Thymus (tissue), 11 donors: ENCODE measurements at regions not wholly inside any gene's neighbourhood (a gene's known extent, or its start where the extent isn't known, plus 50 kb on each side); places are given as distances from the start of the nearest gene placed in this dataset.

Experiments used
- DNase-seq, 9 donors: peaks; one replicate each; pipeline ENCODE4 v3.0.0-alpha.2; 2013; ENCODE audit warnings: low spot score in 9 of 9, low read depth in 6 of 9, missing footprints in 1 of 9
- H3K27ac ChIP-seq, 2 donors: one replicate each; pipeline ENCODE4 v1.5.1; 2013; ENCODE audit warnings: control low read depth in 1 of 2, low read depth in 1 of 2, low read length in 1 of 2, mild to moderate bottlenecking in 1 of 2, moderate library complexity in 1 of 2
- H3K27me3 ChIP-seq, 2 donors: one replicate each; pipeline ENCODE4 v1.5.1; 2013; ENCODE audit warnings: low read length in 1 of 2; ENCODE audit not compliant: control insufficient read depth in 2 of 2, insufficient read depth in 1 of 2
- H3K36me3 ChIP-seq, 2 donors: one replicate each; pipeline ENCODE4 v1.5.1; 2013; ENCODE audit warnings: low read length in 1 of 2, mild to moderate bottlenecking in 1 of 2, moderate library complexity in 1 of 2; ENCODE audit not compliant: control insufficient read depth in 2 of 2, insufficient read depth in 2 of 2
- H3K4me1 ChIP-seq, 2 donors: one replicate each; pipeline ENCODE4 v1.5.1; 2013; ENCODE audit warnings: low read length in 2 of 2; ENCODE audit not compliant: control insufficient read depth in 2 of 2, insufficient read depth in 2 of 2
- H3K4me3 ChIP-seq, 2 donors: one replicate each; pipeline ENCODE4 v1.5.1; 2013; ENCODE audit warnings: low read length in 2 of 2, control low read depth in 1 of 2, mild to moderate bottlenecking in 1 of 2
- H3K9me3 ChIP-seq, 2 donors: one replicate each; pipeline ENCODE4 v1.5.1; 2013; ENCODE audit warnings: low read length in 1 of 2, mild to moderate bottlenecking in 1 of 2; ENCODE audit not compliant: control insufficient read depth in 2 of 2, insufficient read depth in 1 of 2
- WGBS: extraction: QIAGEN DNeasy Blood & Tissue Kit; methylation state at CpG from one replicate; pipeline ENCODE4 v1.1.7; 2013; 5-methylcytosine and 5-hydroxymethylcytosine counted together
- donor health status: healthy.

DNA sequence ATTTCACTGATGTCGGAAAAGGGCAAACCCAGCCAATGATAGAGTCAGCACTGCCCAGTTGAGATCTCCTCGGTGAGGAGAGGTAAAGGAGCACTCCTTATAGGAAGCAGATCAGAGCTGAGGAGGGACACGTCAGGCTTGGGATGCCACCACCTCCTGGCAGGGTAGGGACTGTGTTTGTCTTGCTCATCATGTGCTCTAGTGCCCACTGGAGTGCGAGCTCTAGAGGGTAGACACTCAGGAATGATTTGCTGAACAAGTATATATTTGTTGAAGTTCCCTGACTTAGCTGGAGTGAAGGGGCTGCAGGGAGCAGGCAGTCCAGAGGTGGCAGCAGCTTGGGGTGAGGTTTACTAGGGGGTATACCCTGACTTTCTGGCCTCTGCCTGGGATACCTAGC, 146.5 kb downstream of the NOC3L start:
- H3K27ac ChIP-seq: no peak overlapping the region
- no peaks in the 10 kb centered on the region for H3K27me3 ChIP-seq
- H3K36me3 ChIP-seq: no peaks in the 10 kb centered on the region
- 87% methylated on average over 4 of the region's 4 CpGs for WGBS
- no peak for DNase-seq
- no peak overlapping the region for H3K4me3 ChIP-seq
- no peaks in the 10 kb centered on the region for H3K9me3 ChIP-seq
- H3K4me1 ChIP-seq: no peaks in the 10 kb centered on the region

DNA sequence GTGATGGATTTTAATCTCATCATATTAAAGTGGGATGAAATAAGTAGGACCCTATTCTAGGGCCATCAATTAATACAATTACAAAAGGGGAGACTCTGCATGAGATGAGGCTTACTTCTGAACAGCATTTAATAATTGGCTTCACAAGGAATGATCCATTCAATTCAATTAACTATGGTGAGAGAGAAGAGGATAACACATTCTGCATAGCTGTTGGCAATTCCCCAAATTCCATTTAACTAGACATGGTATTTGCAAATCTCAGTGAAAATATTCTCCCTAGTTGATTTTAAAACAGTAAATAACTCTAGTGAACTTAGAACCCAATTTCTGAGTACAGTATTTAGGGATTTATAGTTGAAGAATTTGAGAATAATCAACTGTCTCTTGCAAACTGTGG, 145.3 kb downstream of the NOC3L start:
- no peaks in the 10 kb centered on the region for H3K9me3 ChIP-seq
- H3K27ac ChIP-seq: no peak overlapping the region
- DNase-seq: no peak
- no peaks in the 10 kb centered on the region for H3K36me3 ChIP-seq
- no peaks in the 10 kb centered on the region for H3K27me3 ChIP-seq
- H3K4me1 ChIP-seq: no peaks in the 10 kb centered on the region
- no peak overlapping the region for H3K4me3 ChIP-seq

DNA sequence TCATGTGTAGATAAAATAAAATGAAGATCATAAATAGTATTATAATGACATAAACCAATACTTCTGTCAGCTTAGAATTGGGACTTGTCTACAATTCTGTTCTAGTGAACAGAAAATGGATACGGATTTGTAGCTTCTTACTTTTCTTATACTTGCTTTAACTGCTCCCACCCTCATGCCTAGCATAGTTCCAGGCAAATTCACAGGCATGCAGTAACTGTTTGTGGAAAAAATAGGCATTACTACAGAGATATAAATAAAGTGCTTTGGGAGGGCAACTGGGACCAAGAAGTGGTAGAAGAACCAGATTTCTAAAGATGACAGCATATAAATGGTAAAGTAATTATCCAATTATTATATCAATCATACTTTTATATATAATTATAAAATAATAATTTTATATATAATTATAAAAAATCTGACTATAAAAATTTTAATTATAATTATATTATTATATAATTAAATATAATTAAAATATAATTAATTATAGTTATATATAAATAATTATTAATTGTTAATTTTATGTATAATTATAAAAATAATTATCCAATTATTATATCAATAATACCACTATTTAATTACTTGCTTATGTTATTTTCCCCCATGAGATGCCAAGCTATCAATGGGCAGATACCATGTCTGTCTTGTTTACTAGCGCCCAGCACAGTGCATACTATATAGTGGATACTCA, 144.1 kb downstream of the NOC3L start:
- no peaks in the 10 kb centered on the region for H3K4me1 ChIP-seq
- no peak for DNase-seq
- no peaks in the 10 kb centered on the region for H3K36me3 ChIP-seq
- H3K9me3 ChIP-seq: no peaks in the 10 kb centered on the region
- H3K4me3 ChIP-seq: no peak overlapping the region
- H3K27me3 ChIP-seq: no peaks in the 10 kb centered on the region
- WGBS: 95% methylated on average over 2 of the region's 2 CpGs
- H3K27ac ChIP-seq: no peak overlapping the region

DNA sequence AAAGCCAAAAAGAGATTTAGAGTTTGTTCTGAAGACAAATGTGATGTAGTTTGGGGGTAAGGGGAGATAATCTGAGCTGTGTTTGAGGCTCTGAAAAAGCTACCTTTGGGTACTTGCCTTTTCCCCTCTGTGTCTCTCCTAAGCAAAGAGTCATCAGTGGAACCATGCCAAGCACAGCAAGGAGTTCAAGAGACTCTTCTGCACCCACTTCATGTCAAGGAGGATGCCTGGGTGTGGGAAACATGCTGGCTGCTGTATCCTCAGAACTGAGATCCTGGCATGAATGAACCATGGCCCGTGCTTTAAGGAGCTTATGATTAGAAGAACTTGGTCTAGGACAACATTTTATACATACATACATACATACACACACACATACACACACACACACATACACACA, 142.9 kb downstream of the NOC3L start:
- Histone ChIP-seq H3K9me3 (no peaks in the 10 kb centered on the region), H3K36me3 (no peaks in the 10 kb centered on the region), H3K4me1 (no peaks in the 10 kb centered on the region), H3K27me3 (no peaks in the 10 kb centered on the region), H3K27ac (no peak overlapping the region), H3K4me3 (no peak overlapping the region)
- DNase-seq: no peak
- WGBS: 94% methylated on average over 1 of the region's 1 CpG

DNA sequence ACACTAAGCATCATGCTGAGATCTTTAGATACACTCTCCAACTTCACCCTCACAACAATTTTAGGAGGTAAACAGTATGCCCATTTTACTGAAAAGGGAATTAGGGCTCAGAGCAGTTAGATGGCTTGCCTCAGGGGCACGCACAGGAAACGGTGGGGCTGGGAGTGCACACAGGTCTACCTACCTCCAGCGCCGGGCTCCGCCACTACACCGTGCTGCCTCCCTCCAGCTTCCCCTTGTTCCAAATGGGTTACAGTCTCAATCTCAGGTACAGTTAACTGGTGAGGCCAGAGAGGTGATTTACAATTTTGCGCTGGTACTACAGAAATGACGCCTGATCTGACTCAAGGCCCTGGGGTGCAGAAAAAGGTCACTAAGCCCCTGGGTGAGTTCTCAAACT, 142.0 kb downstream of the NOC3L start:
- H3K4me3 ChIP-seq: no peak overlapping the region
- no peaks in the 10 kb centered on the region for H3K36me3 ChIP-seq
- H3K27me3 ChIP-seq: no peaks in the 10 kb centered on the region
- WGBS: 92% methylated on average over 8 of the region's 8 CpGs
- no peaks in the 10 kb centered on the region for H3K9me3 ChIP-seq
- no peak for DNase-seq
- no peak overlapping the region for H3K27ac ChIP-seq
- H3K4me1 ChIP-seq: no peaks in the 10 kb centered on the region

DNA sequence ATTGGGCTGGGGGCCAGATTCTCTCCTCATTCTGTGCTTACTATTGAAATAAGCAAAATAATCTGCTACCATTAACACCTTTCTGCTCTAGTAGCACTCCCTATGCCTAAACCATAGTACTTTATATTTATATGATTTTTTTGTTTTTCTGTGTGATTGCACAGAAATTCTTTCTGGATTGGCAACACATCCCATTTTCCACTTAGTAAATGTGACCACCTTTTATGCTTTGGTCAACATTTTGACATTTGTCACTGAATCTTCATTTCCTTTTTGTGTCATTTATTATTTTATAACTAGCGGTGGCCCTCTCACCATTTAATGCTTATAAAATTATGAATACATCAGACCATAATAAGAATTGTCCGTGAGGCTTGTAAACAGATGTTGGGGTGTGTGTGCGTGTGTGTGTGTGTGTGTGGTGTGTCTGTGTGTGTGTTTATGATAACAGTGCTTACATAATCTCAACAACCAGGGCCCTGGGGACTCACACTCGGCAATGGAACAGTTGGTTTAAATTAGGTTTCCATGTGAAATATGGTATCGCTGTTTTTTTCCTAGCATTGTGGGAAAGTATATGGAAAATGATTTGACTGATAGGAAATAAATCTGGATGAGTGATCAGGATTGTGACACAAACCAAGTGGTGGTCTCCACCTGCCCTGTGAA, 138.9 kb downstream of the NOC3L start:
- no peaks in the 10 kb centered on the region for H3K4me1 ChIP-seq
- H3K4me3 ChIP-seq: no peak overlapping the region
- no peak overlapping the region for H3K27ac ChIP-seq
- no peaks in the 10 kb centered on the region for H3K36me3 ChIP-seq
- H3K9me3 ChIP-seq: no peaks in the 10 kb centered on the region
- 80% methylated on average over 5 of the region's 5 CpGs for WGBS
- H3K27me3 ChIP-seq: no peaks in the 10 kb centered on the region
- DNase-seq: no peak

DNA sequence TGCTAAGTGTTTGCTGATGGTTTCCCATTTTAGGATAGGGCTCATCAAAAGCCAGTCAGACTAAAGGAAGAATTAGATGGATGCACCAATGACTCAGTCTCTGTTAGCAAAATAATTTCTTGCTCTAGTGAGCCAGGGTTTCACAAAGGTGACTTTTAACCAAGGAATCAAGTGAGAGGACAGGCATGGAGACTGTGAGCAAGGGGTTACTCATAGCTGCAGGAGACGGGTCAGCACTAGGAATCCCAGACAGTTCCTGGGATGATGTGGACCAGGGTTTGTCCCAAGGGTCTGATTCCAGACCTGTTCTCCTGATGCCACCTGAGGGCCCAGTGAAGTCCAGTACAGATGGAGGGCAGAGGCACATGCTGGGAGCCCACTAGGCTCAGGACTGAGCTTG, 138.1 kb downstream of the NOC3L start:
- no peak overlapping the region for H3K27ac ChIP-seq
- WGBS: 91% methylated on average over 1 of the region's 1 CpG
- DNase-seq: no peak

DNA sequence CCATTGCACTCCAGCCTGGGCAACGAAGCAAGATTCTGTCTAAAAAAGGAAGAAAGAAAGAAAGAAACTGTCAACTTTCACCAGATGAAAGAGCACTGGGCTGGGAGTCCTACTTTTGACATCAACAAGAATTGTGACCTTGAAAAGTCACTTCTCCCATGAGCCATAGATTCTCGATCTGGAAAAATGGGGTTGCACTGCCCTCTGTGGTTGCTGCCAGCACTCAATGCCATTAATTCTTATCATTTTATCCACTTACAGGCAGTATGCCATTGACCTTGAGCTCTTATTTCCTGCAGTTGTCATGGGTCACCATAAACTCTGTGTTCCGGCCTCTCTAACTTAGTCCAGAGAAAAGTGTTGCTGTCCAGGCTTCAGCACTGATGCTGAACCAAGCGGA, 137.2 kb downstream of the NOC3L start:
- 91% methylated on average over 4 of the region's 4 CpGs for WGBS
- Histone ChIP-seq H3K4me3 (no peak overlapping the region), H3K36me3 (no peaks in the 10 kb centered on the region), H3K27ac (no peak overlapping the region), H3K9me3 (no peaks in the 10 kb centered on the region), H3K27me3 (no peaks in the 10 kb centered on the region), H3K4me1 (no peaks in the 10 kb centered on the region)
- DNase-seq: no peak

More for the DNA sequence above, 138.1 kb downstream of the NOC3L start:
- H3K36me3 ChIP-seq: no peaks in the 10 kb centered on the region
- H3K4me3 ChIP-seq: no peak overlapping the region
- H3K9me3 ChIP-seq: no peaks in the 10 kb centered on the region
- H3K4me1 ChIP-seq: no peaks in the 10 kb centered on the region
- no peaks in the 10 kb centered on the region for H3K27me3 ChIP-seq

DNA sequence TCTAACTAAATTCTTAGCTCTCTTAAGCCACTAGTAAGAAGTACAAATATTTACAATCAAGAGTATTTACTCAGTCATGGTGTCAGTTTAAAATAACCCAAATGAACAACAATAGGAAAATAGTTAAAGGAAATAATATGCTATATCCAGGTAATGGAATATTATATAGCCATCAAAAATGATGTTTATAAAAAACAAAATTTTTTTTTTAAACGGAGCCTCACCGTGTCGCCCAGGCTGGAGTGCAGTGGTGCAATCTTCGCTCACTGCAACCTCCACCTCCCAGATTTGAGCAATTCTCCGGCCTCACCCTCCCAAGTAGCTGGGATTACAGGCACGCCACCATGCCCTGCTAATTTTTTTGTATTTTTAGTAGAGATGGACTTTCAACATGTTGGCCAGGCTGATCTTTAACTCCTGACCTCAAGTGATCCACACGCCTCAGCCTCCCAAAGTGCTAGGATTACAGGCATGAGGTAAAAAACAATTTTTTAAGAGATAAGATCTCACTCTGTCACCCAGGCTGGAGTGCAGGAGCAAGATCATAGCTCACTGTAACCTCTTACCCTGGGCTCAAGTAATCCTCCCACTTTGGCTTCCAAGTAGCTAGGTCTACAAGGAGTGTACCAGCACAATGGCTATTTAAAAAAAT, 132.5 kb downstream of the NOC3L start:
- no peak overlapping the region for H3K4me3 ChIP-seq
- H3K27ac ChIP-seq: no peak overlapping the region
- no peaks in the 10 kb centered on the region for H3K27me3 ChIP-seq
- H3K9me3 ChIP-seq: no peaks in the 10 kb centered on the region
- H3K4me1 ChIP-seq: no peaks in the 10 kb centered on the region
- WGBS: 95% methylated on average over 7 of the region's 7 CpGs
- no peaks in the 10 kb centered on the region for H3K36me3 ChIP-seq
- DNase-seq: no peak
